Activated T-helper 1 cell treated with anti-CD3 and anti-CD28 coated beads, Interleukin-2, amount 50 U/mL, for 16 hours (primary cell): ENCODE measurements at regions not wholly inside any gene's neighbourhood (a gene's known extent, or its start where the extent isn't known, plus 50 kb on each side); places are given as distances from the start of the nearest gene placed in this dataset.
"Not testable (repeated sequence)": the region's sequence is repeated elsewhere in the genome, so short reads cannot be mapped to it uniquely, and the experiment has no call there.

Experiments used
- DNase-seq, 2 donors: peaks; one replicate each; pipeline ENCODE4 v3.0.0-alpha.2; 2020; ENCODE audit warnings: low read depth in 1 of 2, low spot score in 1 of 2

DNA sequence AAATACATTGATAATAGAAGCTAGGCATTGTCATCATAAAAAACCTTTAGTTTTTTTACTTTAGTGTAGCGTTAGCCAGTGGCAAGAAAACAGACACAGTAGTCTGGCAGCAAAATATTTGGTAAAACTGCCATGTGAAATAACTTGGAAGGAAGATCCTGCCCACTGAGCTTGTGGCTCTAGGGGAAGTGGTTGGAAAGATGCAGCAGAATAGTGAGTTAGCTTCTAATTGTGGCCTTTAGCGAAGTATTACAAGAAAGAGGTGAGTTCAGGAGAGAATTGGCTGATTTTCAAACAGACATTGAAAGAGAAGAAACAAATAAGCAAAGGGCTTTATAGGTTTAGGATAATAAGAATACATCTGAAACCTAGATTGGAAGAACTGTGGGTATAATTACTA lies 1887.8 kb upstream of the CELF4 start:
- no peak for DNase-seq

GRCh38 chr18:39450958-39451357 lies 1885.4 kb upstream of the CELF4 start:
- DNase-seq: no peak

GRCh38 chr18:39449566-39449965 lies 1884.0 kb upstream of the CELF4 start:
- no peak for DNase-seq

- DNase-seq: no peak
Measured at GRCh38 chr18:39448942-39449341, 1883.3 kb upstream of the CELF4 start.

- not testable (repeated sequence) for DNase-seq
Measured at GRCh38 chr18:39444957-39445356, 1879.4 kb upstream of the CELF4 start.

DNA sequence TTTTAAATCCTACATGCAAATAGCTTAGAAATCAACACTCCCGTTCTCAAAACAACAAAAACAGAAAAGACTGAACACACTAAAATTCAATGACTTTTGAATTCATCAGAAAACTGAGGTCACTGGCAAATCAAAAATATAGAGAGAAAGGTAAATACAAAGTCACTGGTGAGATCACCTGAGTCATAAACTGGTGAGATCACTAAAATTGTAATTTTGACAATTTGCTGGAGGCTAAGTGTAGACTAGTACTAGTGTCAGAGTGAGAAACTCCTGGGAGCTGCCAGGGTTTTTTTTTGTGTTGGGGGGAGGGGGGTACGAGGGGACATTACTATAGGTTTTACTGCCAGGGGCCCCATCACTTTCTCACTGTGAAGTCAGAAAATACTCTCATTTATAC lies 1876.0 kb upstream of the CELF4 start:
- no peak for DNase-seq

DNA sequence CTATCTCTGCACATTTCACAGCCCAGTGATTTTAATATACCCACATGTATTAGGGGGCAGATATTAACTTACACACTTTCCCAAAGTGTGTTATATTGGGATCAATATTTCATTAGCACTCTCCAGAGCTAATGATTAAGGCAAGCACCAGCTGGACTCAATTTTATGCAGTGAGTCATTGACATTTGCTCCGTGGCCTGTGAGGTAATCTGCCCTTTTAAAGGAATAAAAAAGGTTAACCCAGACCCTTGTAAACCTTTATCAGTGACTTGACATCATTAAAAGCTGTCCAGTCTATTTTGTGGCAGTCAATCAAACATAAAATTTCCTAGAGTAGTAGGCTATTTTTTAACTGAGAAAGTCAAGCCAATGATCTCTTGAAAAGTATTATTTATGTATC lies 1870.4 kb upstream of the CELF4 start:
- no peak for DNase-seq

GRCh38 chr18:39435209-39435608 lies 1869.6 kb upstream of the CELF4 start:
- DNase-seq: no peak

GRCh38 chr18:39434223-39434920 lies 1868.8 kb upstream of the CELF4 start:
- no peak for DNase-seq

- no peak for DNase-seq
Measured at GRCh38 chr18:39425172-39425850, 1859.7 kb upstream of the CELF4 start.

GRCh38 chr18:39424261-39424660 lies 1858.7 kb upstream of the CELF4 start:
- DNase-seq: no peak

GRCh38 chr18:39421276-39421675 lies 1855.7 kb upstream of the CELF4 start:
- DNase-seq: no peak

DNA sequence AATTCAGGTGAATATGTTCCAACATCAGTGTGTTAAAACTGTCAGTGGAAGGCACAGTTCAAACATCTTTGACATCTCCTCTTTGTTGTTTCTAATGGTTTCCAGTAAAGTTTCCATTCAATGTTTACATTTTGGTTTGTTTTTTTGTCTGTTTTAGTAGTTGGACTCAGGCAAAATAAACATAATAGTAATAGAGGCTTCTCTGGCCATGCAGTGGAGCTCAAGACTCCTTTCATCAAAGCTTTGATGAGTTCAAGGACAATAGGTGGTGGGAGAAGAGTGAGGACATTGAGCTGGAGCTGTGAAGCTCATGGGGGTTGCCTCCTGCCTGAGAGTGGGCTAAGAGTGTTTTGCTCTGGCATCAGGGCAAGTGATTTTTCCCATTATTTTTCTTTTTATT lies 1853.7 kb upstream of the CELF4 start:
- DNase-seq: no peak

GRCh38 chr18:39415471-39415870 lies 1849.9 kb upstream of the CELF4 start:
- no peak for DNase-seq

DNA sequence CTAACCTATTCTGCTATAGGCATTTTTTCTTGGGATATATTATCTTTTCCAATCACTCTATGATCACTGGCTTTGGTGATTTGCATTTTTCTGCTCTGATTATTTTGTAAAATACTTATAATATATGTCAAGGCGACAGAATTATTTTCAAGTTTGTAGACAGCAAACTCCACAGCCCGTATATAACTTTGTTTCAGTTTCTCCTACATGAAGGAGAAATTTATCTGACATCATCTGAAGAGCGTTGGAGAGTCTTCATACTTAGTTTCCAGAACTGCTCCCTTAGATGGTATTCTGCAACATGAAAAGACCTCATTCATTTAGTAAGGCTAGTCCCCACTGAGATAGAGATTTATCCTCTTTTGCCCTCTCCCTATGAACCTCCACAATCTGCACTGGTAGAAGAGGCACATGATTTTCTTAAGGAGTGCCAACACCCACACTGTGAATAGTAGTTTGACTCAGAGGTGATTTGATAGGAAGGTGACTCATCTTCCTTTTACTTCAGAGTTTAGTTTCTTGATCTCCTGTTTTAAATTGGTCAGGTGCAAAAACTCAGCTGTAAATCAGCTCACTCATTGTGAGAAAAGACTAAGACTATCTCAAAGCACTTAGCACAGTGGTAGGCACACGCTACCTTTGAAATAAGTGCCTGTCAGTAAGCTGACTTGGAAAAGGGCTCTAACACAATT lies 1848.6 kb upstream of the CELF4 start:
- no peak for DNase-seq

- no peak for DNase-seq
Measured at GRCh38 chr18:39406941-39407340, 1841.3 kb upstream of the CELF4 start.

- no peak for DNase-seq
Measured at GRCh38 chr18:39403121-39403520, 1837.5 kb upstream of the CELF4 start.

DNA sequence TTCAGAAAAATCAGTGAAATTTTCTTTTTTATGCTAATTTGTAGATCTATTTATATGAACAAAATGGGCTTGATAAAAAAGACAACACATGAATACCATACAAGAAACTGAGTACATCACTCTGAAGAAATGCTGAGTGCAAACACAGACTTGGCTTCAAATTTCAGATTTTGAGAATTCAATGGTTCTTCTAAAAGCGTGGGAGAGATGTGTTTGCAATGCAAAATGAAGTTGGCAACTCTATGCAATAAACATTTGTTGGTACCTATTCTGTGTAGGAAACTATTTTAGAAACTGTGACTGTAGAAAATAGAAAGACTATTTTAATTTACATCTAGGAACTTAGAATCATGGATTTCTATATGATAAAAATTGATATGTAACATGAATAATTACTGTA lies 1834.1 kb upstream of the CELF4 start:
- DNase-seq: no peak

DNA sequence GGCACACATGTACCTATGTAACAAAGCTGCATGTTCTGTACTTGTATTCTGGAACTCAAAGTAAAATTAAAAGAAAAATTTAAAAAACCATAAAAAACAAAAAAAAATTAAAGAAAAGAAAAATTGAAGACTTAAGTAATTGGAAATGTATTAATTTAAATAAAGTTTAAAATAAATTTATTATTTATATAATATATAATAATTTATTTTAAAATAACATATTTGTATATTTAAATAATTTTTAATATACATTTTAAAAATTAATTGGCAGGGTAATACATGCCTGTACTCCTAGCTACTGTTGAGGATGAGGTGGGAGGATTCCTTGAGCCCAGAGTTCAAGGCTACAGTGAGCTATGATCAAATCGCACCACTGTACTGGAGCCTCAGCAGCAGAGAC lies 1830.6 kb upstream of the CELF4 start:
- DNase-seq: no peak

DNA sequence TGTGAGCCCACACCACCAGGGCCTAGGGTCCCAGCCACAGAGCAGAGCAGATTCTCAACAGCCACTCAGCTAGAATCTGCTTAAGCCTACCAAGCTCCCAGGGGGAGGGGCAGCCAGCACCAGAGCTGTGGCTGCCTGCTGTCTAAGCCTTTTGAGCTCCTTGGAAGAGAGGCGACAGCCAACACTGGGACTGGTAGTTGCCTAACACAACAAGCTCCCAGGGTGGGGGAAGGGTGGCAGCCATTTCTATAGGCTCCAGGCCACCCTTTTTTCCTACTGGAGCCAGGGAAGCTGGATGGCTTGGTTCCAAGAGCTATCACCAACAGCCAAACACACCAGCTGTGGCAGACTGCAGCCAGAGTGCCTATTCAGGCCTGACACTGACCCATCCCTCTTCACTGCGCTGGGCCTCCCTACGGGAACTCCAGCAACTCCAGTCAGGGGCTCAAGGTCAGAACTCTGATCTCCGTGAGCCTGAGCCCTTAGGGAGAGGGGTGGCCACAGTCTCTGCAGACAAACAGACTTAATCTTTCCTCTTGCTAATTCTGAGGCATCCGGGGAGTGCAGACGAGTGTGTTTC lies 1824.3 kb upstream of the CELF4 start:
- DNase-seq: no peak

DNA sequence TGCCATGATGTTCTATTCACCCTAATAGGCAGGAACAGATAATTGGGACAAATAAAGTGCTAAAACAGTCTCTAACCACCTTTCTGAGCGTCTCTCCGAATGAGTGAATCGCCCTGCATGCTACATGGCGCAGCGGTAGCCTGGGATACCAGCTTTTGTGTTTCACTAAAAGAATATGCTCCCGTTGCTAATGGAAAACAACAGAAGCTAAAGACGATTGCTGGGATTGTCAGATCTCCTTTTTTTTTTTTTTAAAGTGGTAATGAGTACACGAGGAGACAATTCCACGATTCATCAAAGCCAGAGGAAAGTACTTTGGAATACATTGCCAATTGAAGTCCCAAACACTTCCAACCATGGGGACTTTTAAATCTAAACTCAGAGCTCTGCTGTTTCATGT lies 1815.3 kb upstream of the CELF4 start:
- DNase-seq: no peak

- DNase-seq: no peak
Measured at GRCh38 chr18:39380186-39380725, 1814.7 kb upstream of the CELF4 start.
